T-helper 22 cell (primary cell): ENCODE measurements at regions not wholly inside any gene's neighbourhood (a gene's known extent, or its start where the extent isn't known, plus 50 kb on each side); places are given as distances from the start of the nearest gene placed in this dataset.

Experiments
- DNase-seq: peaks from one replicate; pipeline ENCODE4 v3.0.0-alpha.2; 2020; ENCODE audit warnings: low read depth

DNA sequence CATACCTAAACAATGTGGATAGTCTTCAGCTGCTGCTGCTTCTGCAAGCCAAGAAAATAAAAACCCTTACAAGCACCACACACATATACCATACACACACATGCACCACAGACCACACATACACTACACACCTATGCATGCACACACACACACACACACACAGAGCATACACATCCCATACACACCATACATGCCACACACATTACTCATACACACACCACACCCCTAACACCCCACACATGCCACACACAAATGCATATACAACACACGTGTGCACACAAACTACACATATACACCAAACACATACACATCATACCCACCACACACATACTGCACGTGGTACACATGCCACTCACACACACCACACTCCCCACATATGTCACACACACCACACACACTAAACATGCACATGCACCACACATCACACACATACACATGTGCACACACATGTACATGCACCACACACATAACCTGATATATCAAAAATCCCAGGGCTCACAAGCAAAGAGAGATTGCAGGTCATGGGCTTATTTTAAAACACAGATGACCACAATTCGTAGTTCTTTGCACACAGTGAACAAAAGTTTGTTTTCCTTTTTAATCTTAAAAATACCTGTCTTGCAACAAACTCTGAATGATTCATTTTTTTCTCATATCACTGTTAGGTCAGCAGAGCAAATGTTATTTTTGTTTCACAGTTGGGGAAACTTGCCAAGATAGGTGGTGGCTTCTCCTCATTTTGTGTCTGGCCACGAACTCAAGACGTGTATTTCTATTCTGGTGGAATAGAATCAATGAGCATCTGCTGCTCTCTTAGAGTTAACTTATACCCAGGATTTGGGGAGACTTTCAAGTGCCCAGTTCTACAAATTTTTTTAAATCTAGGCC is 456.6 kb downstream of the FGF9 start:
- no peak for DNase-seq

DNA sequence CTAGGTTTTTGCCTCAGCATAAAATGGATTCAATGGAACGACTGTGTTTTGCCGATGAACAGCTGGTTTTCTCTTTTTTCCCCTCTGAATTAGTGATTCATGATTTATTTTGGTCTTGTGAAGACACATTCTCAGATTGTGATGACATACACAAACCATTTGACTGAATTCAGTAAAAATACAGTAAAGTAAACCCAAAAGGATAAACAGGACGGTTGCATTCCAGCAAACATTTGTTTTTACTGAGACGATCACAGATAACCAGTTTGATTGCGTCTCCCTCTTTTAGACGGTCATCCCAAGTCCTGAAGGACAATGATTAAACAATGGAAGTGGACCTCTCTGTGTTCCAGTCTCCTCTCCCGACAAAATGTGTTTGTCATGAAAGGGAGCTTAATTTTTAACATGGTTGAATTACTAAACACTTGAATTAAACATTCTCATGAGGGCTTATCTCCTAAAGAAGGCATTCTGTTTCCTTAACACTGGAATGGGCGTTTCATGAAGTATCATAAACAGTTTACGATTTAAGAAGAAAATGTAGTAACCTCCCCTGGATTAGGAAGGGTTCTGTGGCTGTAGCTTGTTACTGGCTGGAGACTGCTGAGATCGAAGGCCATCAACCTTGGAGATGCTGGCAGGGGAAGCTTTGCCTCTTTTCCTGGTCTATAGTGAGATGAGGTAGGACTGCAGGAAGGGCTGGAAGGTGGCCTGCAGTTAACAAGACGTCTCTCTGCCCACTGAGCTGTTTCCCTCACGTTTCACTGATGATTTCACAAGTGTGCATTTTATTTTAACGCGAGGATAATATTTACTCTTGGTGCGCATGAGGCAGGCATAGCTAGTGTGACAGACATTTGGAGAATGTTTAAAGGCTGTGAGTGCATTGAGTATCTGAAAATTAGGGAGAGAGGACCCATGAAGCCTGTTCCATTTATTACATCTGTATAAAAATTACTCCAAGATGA is 457.9 kb downstream of the FGF9 start:
- no peak for DNase-seq

DNA sequence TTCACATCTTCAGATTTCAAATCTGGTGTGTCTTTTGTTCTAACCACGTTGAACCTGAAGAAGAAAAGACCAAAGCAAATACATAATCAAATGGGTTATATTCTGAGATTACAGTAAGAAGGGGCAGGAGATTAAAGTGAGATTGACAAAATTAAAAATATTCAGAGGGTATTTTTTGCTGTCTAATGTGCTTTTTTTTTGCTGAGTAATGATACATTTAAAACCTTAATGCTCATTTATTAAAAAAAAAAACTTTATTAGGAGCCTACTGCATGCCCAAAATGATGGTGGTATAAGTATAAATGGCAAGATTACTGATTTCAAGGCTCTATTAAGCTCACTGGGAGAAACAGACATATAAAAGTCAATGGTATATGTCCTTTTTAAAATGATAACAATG is 459.4 kb downstream of the FGF9 start:
- DNase-seq = no peak

DNA sequence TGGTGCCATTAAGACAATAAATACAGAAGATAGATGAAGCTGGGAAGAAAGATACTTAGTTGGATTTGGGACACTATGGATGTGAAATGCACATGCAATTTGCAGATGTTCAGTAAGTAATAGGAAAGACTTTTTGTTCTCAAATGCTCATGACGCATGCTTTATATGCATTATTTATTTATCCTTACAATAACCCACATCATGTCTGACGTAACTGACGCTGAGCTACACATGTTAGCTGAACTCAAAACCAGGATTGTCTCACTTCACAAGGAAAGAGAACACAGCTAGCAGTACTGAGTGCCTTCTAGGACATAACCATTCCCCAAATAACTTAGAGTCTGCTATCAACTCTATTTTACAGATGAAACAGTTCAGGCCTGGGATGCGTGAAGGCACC is 463.4 kb downstream of the FGF9 start:
- no peak for DNase-seq

DNA sequence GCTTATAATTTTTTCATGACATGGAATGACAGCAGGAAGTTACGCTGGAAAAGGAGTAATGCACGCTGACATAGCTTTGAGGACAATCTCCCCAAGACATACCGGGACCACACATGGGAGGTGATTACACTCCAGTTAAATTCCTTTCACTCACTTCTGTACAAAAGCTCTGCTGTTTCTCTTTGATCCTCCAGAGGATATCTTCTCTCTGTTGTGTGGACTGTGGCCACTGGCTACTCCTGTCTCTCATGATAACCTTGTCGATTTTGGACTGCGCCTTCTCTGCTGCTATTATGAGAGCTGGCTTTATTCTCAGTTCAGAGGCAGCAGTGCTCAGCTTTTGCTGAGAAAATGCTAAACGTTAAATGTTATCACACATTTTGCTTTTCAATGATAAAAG is 464.6 kb downstream of the FGF9 start:
- no peak for DNase-seq

DNA sequence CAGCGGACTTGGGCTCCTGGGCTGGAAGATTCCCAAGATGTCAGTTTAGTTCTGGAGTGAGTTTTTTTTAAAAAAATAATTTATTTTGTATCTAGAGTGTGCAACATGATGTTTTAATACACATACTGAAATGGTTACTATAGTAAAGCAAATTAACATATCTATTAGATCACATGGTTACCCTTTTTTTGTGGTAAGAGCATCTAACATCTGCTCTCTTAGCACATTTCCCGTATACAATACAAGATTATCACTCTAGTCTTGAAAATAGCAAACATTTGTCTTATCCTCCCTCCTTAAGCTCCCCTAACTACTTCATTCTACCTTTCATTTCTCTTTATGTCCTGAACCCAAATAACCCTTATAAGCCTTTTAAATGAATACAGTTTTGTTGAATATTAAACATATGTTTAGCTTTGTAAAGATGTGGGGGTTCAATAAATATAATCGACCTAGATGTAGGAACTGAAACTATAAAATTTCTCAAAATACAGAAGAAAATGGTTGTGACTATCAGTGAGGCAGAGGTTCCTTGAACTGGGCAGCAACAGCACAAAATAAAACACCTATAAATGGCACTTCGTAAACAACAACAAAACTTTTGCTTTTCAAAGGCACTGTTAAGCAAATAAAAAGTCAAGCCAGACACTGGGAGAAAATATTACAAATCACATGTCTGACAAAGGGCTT is 466.6 kb downstream of the FGF9 start:
- DNase-seq = no peak

DNA sequence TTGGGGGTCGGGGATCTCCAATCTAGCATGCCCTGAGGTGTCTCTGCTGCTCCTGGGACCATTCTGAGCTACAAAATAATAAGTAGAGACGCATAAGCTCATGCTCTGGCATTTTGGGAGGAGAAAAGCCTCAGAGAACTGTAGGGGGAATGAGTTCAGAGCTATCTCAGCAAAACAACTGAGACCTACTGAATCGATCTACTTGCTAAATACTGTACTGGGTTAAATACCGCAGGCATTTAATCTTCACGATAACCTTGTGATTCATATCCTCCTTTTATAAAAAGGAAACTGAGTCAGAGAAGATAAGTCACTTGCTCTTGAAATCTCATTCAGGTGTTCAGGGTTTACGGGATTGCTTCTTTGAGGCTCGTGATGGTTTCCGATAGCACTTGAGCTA is 468.1 kb downstream of the FGF9 start:
- DNase-seq = no peak

DNA sequence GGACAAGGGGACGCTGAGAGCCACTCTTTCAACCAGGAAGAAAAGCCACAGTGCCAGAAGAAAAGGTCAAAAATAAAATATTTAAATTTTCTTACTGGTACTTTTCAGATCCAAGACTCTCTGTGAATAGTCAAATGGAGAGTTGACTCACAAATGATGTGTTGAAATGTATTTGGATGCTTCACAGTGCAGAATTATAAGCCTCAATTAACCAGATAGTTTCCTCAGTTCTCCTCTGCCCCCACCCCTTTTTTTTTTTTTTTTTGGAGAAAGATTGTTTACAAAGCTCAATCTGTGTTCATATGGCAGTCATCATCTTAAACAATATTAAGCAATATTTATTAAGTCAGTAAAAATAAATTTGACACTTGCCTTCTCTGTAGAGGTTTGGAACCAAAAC is 470.8 kb downstream of the FGF9 start:
- DNase-seq = no peak

DNA sequence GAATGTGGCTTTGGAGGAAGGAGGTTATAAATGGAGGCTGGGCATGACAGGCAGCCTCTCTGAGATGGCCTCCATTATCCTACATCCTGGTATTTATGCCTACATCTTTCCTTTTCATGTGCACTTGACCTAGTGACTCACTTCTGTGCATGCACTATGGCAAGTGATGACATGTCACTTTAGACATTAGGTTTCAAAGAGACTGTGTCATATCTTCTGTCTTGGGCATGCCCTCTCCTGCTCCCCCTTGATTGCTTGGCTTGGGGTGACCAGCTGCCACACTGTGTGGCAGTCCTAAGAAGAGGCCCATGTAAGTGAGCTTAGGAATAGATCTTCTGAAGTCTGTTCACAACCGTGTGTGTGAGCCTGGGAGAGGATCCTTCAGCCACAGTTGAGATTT is 472.8 kb downstream of the FGF9 start:
- no peak for DNase-seq

DNA sequence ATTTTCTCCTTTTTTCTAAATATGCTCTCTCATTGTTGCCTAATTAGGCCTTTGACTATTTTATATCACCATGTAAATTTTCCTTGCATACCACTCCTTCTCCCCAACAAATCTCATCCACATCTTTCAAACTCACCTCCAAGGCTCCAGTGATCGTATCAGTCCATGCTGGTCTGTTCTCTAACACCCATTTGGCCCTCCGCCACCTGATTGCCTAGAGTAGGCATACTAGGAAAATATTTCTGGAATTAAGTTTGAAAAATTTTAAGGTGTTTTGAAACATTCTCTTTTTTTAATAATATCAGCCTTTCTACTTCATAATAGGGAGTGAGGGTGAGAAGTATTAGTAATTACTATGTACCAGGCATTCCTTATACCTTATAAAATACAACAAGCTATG is 473.9 kb downstream of the FGF9 start:
- DNase-seq = no peak

DNA sequence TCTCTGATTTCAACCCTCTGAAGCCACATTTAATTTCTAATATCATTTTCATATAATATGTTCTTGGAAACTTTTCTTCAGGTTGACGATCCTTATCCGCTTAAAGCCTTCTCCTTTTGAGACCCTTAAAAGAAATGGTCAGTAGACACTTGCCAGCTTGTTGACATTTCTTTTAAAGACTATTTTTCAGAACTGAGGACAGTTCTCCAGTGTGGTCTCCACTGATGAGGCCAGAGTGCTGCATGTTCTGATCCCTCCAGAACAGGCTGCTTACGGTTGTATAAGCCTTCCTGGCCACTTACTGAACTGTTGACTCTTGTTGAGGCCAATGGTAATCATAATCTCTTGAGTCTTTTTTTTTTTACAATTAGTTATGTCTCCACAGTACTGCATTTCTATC is 477.3 kb downstream of the FGF9 start:
- DNase-seq = no peak

DNA sequence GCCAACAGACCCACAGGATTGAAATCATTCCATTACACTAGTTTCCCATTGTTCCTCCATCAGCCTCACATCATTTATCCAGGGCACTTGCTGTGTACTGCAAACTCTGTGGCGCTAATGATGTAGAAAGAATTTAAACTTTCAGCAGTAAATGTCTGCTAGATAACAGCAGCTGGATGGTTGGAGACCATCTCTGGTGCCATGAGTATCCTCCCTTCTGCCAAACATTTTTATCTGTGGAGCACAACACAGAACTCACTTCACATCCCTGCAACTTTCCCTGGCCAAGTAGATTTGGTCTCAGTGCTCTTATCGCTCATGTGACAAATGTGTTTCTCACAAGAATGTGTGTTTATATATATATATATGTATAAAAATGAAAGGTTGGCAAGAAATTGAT is 481.9 kb downstream of the FGF9 start:
- no peak for DNase-seq

DNA sequence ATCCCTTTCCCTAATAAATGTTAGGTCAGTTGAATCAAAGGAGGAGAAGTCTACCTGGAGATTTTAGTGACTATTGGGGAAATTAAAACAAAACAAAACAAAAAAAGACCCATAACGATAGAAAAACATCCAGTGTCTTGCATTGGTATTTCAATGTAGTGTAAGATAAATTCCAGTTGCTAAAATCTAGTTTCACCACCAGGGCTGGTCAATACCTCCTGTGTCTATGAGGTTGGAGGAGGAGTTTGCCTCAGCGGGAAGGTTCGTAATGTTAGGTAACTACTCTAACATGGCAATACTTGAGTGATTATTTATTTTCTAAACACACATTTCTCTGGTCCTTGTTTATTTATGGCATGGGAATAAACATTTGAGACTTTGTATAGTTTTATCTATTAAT is 483.2 kb downstream of the FGF9 start:
- no peak for DNase-seq

DNA sequence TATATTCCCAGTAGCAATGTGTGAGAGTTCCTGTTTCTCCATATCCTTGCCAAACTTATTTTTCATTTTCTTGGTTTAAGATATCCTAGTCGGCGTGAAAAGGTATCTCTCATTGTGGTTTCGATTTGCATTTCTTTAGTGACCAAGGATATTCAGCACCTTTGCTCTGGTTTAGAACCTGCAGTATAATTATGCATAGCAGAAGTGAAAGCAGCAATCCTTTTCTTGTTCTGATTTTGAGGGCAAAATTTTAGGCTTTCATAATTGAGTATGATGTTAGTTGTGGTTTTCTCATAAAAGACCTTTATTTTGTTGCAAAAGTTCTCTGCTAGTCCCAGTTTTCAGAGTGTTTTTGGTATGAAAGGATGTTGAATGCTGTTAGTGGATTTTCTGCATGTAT is 491.0 kb downstream of the FGF9 start:
- no peak for DNase-seq

DNA sequence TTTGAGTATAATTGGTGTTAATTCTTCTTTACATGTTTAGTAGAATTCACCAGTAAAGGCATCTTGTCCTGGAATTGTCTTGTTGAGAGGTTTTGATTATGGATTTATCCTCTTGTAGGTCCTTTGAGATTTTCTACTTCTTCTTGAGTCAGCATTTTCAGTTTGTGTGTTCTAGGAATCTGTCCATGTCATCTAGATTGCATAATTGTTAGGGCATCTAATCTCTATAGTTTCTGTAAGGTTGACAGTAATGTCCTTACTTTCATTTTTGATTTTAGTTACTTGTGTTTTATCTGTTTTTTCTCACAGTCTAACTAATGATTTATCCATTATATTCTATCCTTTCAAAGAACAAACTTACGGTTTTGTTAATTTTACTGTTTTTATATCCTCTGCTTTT is 492.0 kb downstream of the FGF9 start:
- no peak for DNase-seq

DNA sequence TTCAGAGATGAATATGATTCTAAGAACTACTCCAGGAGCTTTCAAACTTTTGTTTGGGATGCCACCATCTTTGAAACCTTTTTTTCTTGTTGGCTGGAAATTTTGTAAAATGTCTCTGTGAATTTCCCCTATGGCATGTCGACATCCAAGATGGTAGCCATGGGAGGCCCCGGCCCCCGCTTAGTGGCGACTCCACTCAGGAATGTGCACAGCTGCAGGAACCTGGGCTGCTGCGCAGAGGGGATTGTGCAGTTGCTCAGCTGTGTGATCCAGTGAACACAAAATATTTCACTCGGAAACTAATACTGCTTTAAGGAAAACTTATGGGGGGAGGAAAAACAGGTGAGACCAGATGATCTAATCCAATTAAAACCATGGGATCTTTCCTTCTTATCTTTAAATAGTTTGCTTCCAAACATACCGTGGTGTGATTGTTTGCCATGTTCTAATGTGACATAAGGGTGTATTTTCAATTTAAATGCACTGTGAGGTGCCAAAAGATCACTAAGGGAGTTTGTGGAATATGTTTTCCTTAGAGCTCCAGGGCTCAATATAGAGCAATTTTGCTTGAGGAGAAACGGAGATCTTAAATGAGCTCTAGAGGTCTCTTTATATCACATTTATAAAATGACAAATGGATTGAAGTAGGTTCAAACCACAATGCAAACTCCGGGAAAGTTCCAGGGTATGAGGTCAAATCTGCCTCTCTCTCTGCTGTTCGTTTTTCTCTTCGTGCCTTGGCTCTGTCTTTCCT is 497.7 kb downstream of the FGF9 start:
- DNase-seq = no peak

DNA sequence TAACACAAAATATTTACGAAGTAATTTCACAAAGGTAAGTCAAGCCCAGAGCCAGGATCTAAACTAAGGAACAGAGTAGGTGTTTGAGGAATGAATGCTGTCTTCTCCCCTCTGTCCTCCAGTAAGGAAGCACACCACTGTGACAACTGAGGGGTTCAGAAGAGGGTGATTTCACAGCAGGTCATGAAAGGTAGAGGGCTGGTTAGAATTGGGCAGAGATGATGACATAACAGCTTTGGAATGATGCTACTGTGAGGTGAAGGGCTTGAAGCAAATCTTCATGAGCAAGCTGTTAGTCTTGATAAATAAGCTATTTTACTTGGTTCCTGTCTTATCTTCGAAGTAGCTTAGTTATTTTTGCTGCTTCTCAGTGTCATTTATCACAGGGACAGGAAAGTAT is 498.6 kb downstream of the FGF9 start:
- DNase-seq = no peak

DNA sequence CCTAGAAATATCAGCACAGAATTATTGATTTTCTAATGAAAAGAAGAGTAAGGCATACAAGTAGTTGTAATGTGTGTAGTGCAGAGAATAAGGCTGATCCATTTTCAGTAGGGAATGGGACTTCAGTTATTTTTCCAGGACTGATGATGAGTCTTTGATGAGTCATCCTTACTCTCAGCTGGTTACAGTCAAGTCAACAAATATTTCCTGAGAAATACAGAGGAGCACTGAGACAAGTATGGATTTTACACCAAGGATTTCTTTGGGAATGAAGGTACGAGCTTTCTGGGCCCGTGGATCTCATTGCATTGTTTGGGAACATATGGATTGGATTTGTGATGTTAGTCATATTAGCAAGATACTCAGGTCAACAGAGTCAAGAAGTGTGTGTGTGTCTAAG is 502.7 kb downstream of the FGF9 start:
- no peak for DNase-seq

DNA sequence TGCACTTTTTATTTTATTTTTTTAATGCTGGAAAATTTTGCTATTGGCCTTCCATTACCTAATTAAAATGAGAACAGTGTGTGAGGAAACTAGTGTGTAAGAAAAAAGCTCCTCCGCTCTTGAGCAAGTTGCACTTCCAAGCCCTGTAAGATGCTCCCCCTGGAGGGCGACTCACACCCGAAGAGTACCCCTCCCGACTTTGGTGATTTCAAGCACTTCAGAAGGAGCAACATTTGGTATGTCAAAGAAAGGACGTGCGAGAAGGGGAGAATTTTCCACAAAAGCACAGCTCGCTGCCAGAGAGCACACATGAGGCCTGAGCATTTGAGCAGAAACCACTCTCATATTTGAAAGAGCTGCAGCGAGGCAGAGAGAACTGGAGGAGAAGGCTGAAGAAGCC is 504.4 kb downstream of the FGF9 start:
- no peak for DNase-seq

DNA sequence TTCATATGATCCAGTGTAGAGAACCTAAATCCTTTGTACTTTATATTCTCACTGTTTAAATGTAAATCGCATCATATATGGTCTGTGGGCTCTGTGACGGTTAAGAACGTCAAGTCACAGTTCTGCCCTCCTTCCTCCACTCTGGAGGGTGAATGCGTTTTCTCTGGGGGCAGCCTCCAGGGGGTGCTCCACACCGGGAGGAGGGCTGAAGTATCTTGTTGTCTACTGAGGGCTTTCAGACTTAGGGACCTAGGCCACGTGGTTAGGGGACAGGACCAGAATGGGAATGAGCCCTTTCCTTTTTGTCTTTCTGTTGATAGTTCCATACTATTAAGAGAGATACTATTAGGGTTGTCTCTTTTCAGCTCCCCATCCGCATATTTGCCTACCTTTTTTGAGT is 504.9 kb downstream of the FGF9 start:
- no peak for DNase-seq

DNA sequence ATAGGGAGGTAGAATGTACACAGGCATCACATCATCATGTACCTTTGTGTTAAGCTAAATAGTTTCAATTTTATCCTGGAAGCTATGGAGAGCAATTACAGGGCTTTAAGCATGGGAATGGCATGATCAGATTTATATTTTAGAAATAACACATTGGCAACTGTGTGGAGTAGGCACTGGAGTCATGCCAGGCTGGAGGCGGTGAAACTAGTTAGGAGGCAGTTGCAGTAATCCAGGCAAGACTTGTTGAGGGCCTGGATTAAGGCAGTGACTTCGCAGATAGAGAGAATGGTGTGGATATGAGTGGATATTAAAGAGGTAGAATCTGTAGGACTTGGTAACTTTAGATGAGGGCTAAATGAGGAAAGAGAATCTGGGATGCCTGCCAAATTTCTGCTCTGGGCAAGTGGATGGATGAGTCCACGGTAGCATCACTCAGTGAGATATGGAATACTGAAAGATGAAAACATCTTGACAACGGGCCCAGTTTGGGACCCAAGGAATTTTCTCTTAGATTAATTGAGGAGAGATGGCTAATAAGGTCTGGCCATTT is 506.2 kb downstream of the FGF9 start:
- no peak for DNase-seq

DNA sequence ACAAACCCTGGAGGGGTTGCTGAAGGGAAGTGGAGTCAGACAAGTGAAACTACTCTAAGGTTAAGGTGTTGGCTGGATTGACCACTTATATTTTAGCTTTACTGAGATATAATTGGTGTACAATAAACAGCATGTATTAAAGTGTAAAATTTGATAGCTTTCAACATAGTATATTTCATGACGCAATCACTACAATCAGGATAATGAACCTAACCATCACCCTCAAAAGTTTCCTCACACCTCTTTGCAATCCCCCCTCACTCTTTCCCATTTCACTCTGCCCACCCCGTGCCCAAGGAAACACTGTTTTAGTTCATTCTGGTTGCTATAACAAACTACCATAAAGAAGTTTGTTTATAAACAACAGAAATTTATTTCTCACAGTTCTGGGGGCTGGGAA is 508.0 kb downstream of the FGF9 start:
- no peak for DNase-seq
